Panc1 (cell line): ENCODE measurements at regions not wholly inside any gene's neighbourhood (a gene's known extent, or its start where the extent isn't known, plus 50 kb on each side); places are given as distances from the start of the nearest gene placed in this dataset.

Experiments used
- ATAC-seq: fragments of 200-7000 bp; cut with Tn5 transposase; 2 replicates; pipeline ENCODE4 v1.9.1; 2020; ENCODE audit warnings: mild to moderate bottlenecking, moderate library complexity
- BruUV-seq: library from RNA; stranded (reverse); fragments of 400-500 nt; replicated peaks from 2 replicates; lab custom pipeline; 2021; lab: Mats Ljungman, UMichigan
- CTCF ChIA-PET: fragments of 300-600 bp; sonication (Branson Sonifier 250); formaldehyde crosslinking; loops from one replicate; lab custom pipeline; 2022; ENCODE audit warnings: antibody characterized with exemption; lab: Charles Lee
- POLR2A ChIA-PET: fragments of 300-600 bp; sonication (Branson Sonifier 250); formaldehyde crosslinking; loops from one replicate; lab custom pipeline; 2022; ENCODE audit warnings: antibody characterized with exemption; lab: Charles Lee
- DNase-seq: peaks from one replicate; pipeline ENCODE4 v3.0.0-alpha.2; 2010; ENCODE audit warnings: low read depth, low spot score
- H3K27ac ChIP-seq: 2 replicates; pipeline ENCODE4 v1.5.1; 2011; ENCODE audit warnings: mild to moderate bottlenecking, low read length, inconsistent platforms
- H3K27me3 ChIP-seq: fragments of 200-500 bp; sonication (Bioruptor generic); 2 replicates; pipeline ENCODE4 v1.6.0; 2014; ENCODE audit warnings: low read length, inconsistent platforms; ENCODE audit not compliant: control insufficient read depth, insufficient read depth
- H3K36me3 ChIP-seq: fragments of 200-500 bp; sonication (Bioruptor generic); 2 replicates; pipeline ENCODE4 v1.5.1; 2014; ENCODE audit warnings: inconsistent platforms, mild to moderate bottlenecking, low read length, moderate library complexity; ENCODE audit not compliant: control insufficient read depth, insufficient read depth
- H3K4me1 ChIP-seq: 2 replicates; pipeline ENCODE4 v1.5.1; 2011; ENCODE audit warnings: inconsistent platforms, mild to moderate bottlenecking, low read length, moderate library complexity; ENCODE audit not compliant: control insufficient read depth, insufficient read depth
- H3K4me3 ChIP-seq, 2 experiments: 2 replicates each; pipeline ENCODE4 v1.5.1; 2011 to 2012; ENCODE audit warnings: low read depth in 2 of 2, low read length in 2 of 2, mild to moderate bottlenecking in 2 of 2, inconsistent platforms in 1 of 2, moderate library complexity in 1 of 2
- H3K9me3 ChIP-seq: fragments of 200-500 bp; sonication (Bioruptor generic); 2 replicates; pipeline ENCODE4 v1.5.1; 2014; ENCODE audit warnings: low read depth, mild to moderate bottlenecking, inconsistent platforms, low read length, moderate library complexity; ENCODE audit not compliant: control insufficient read depth, insufficient read depth
- POLR2AphosphoS5 ChIP-seq: IDR thresholded peaks from 2 replicates; pipeline ENCODE4 v1.6.1; 2012; ENCODE audit warnings: mild to moderate bottlenecking, low read depth, low read length, moderate library complexity
- SIN3A ChIP-seq: IDR thresholded peaks from 2 replicates; pipeline ENCODE4 v1.6.1; 2012; ENCODE audit warnings: low read depth, mild to moderate bottlenecking, low read length, moderate library complexity, borderline replicate concordance; ENCODE audit not compliant: insufficient read depth
- TCF7L2 ChIP-seq: IDR thresholded peaks from 2 replicates; pipeline ENCODE4 v1.6.1; 2011; ENCODE audit warnings: mild to moderate bottlenecking, low read depth, low read length, inconsistent platforms
- in situ Hi-C: cut with HindIII; loops from 2 replicates; pipeline ENCODE4 v1.10.0; 2016; ENCODE audit warnings: low sequenced_read_pairs, low pct_unique_long_range_greater_than_20kb
- intact Hi-C: fragments of 100-400 bp; cut with micrococcal nuclease; formaldehyde crosslinking; loops from one replicate; pipeline ENCODE4 v1.10.0; 2022; ENCODE audit not compliant: unreplicated experiment
- TF ChIP-seq, protein P1 (sequence below), 2 experiments: IDR thresholded peaks; 2 replicates each; pipeline ENCODE4 v1.6.1; 2011 to 2012; ENCODE audit warnings: low read depth in 2 of 2, control low read depth in 1 of 2, low read length in 1 of 2, mild to moderate bottlenecking in 1 of 2, moderate library complexity in 1 of 2; ENCODE audit not compliant: insufficient read depth in 1 of 2
- TF ChIP-seq, protein P2 (sequence below): fragments of 450-650 bp; IDR thresholded peaks from 2 replicates; pipeline ENCODE4 v1.5.1; 2017; ENCODE audit warnings: mild to moderate bottlenecking

DNA sequence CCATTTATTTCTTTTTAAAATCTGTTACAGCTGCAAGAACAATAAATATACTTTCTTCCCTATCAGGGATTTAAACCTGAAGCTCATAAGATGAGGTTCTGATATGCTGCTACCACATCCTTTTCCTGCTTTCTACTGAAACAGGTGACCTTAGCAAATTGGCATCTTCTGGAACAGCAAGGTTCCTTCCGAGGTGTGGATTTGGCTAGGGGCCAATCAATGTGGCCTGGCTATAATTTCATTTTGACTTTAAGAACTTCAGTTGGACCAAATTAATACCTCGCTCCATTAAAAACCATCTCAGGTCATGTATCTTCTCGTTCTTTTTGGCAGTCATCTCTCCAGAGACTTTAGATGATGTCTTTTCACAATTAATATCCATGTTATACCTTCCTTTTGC is 53.4 kb upstream of the C3orf80 start:
- in situ Hi-C loops, result no loop called here
- intact Hi-C loops, result no loop called here
- ChIA-PET POLR2A (interaction anchor here (0.6 kb wide), 1 partner anchor 82 kb away, joined by 3 read pairs; no protein-coding TSS in a partner anchor), CTCF (interaction anchor here (0.7 kb wide), 1 partner anchor 9 kb away, joined by 3 read pairs; no protein-coding TSS in a partner anchor)
- DNase-seq, result no peak
- H3K9me3 ChIP-seq, result no peaks in the 10 kb centered on the region
- H3K27ac ChIP-seq, result no peak overlapping the region
- H3K4me1 ChIP-seq, result no peaks in the 10 kb centered on the region
- TF ChIP-seq, protein P1, sequence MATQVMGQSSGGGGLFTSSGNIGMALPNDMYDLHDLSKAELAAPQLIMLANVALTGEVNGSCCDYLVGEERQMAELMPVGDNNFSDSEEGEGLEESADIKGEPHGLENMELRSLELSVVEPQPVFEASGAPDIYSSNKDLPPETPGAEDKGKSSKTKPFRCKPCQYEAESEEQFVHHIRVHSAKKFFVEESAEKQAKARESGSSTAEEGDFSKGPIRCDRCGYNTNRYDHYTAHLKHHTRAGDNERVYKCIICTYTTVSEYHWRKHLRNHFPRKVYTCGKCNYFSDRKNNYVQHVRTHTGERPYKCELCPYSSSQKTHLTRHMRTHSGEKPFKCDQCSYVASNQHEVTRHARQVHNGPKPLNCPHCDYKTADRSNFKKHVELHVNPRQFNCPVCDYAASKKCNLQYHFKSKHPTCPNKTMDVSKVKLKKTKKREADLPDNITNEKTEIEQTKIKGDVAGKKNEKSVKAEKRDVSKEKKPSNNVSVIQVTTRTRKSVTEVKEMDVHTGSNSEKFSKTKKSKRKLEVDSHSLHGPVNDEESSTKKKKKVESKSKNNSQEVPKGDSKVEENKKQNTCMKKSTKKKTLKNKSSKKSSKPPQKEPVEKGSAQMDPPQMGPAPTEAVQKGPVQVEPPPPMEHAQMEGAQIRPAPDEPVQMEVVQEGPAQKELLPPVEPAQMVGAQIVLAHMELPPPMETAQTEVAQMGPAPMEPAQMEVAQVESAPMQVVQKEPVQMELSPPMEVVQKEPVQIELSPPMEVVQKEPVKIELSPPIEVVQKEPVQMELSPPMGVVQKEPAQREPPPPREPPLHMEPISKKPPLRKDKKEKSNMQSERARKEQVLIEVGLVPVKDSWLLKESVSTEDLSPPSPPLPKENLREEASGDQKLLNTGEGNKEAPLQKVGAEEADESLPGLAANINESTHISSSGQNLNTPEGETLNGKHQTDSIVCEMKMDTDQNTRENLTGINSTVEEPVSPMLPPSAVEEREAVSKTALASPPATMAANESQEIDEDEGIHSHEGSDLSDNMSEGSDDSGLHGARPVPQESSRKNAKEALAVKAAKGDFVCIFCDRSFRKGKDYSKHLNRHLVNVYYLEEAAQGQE (IDR thresholded peaks at IDR 0.05; ENCODE audit: insufficient read depth in 1 of 2, low read depth in 2 of 2, low read length in 1 of 2), result no peak
- TF ChIP-seq TCF7L2 (no peak), SIN3A (no peak), POLR2AphosphoS5 (no peak)
- TF ChIP-seq, protein P2, sequence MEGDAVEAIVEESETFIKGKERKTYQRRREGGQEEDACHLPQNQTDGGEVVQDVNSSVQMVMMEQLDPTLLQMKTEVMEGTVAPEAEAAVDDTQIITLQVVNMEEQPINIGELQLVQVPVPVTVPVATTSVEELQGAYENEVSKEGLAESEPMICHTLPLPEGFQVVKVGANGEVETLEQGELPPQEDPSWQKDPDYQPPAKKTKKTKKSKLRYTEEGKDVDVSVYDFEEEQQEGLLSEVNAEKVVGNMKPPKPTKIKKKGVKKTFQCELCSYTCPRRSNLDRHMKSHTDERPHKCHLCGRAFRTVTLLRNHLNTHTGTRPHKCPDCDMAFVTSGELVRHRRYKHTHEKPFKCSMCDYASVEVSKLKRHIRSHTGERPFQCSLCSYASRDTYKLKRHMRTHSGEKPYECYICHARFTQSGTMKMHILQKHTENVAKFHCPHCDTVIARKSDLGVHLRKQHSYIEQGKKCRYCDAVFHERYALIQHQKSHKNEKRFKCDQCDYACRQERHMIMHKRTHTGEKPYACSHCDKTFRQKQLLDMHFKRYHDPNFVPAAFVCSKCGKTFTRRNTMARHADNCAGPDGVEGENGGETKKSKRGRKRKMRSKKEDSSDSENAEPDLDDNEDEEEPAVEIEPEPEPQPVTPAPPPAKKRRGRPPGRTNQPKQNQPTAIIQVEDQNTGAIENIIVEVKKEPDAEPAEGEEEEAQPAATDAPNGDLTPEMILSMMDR, result no peak
- H3K27me3 ChIP-seq, result no peaks in the 10 kb centered on the region
- H3K36me3 ChIP-seq, result no peaks in the 10 kb centered on the region
- no peak overlapping the region for H3K4me3 ChIP-seq
- no peak for ATAC-seq
- no TSS peak for BruUV-seq

DNA sequence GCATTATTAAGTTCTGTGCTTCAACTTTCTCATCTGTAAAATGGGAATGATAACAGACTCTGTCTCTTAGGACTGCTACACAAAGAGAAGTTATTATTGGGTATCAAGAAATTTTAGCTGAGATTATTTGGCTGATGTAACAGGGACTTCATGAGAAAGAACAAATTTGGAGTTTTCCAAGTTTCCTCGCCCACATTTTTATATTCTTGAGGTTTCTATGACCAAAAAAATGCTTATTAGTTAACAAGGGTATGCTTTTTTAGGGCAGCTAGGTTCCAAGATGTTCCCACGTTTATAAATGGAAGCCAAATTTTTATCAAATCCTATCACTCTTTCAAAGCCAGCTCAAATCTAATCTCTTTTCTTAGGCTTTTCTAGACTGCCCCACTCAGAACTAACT is 50.6 kb upstream of the C3orf80 start:
- ATAC-seq, result no peak
- Histone ChIP-seq H3K27ac (no peak overlapping the region), H3K27me3 (no peaks in the 10 kb centered on the region), H3K36me3 (no peaks in the 10 kb centered on the region), H3K9me3 (no peaks in the 10 kb centered on the region), H3K4me3 (no peak overlapping the region), H3K4me1 (no peaks in the 10 kb centered on the region)
- TF ChIP-seq, protein P1 (IDR thresholded peaks at IDR 0.05; ENCODE audit: insufficient read depth in 1 of 2, low read depth in 2 of 2, low read length in 1 of 2), result no peak
- TF ChIP-seq TCF7L2, result no peak
- TF ChIP-seq POLR2AphosphoS5, result no peak
- TF ChIP-seq, protein P2, result no peak
- TF ChIP-seq SIN3A, result no peak
- ChIA-PET POLR2A (no interaction called here), CTCF (no interaction called here)
- intact Hi-C loops, result no loop called here
- no peak for DNase-seq
- BruUV-seq, result no TSS peak
- in situ Hi-C loops, result no loop called here
